Heart right ventricle (tissue), 16 donors: ENCODE measurements at regions not wholly inside any gene's neighbourhood (a gene's known extent, or its start where the extent isn't known, plus 50 kb on each side); places are given as distances from the start of the nearest gene placed in this dataset.

Experiments
- ATAC-seq, 8 donors: fragments of 200-7000 bp; cut with Tn5 transposase; one replicate each; pipeline ENCODE4 v1.9.1; 2020; ENCODE audit warnings: mild to moderate bottlenecking in 8 of 8, moderate library complexity in 8 of 8, moderate number of reproducible peaks in 1 of 8
- DNase-seq, 2 donors: peaks; one replicate each; pipeline ENCODE4 v3.0.0-alpha.2; 2020
- H3K27ac ChIP-seq, 10 donors: fragments of 200-600 bp; sonication (generic) in 2 of 10; one replicate each; pipeline versions ENCODE4 v1.5.0 to v1.8.0; 2020 to 2022; ENCODE audit warnings: mild to moderate bottlenecking in 3 of 10
- H3K27me3 ChIP-seq, 7 donors: fragments of 200-600 bp; one replicate each; pipeline ENCODE4 v1.8.0; 2021 to 2022; ENCODE audit warnings: mild to moderate bottlenecking in 2 of 7
- H3K36me3 ChIP-seq, 9 donors: fragments of 200-600 bp; sonication (generic) in 1 of 9; one replicate each; pipeline versions ENCODE4 v1.5.0 to v1.8.0; 2020 to 2022; ENCODE audit warnings: mild to moderate bottlenecking in 2 of 9
- H3K4me1 ChIP-seq, 9 donors: fragments of 200-600 bp; sonication (generic) in 1 of 9; one replicate each; pipeline versions ENCODE4 v1.5.0 to v1.8.0; 2020 to 2022; ENCODE audit warnings: mild to moderate bottlenecking in 4 of 9
- H3K4me3 ChIP-seq, 10 donors: fragments of 200-600 bp; sonication (generic) in 2 of 10; one replicate each; pipeline versions ENCODE4 v1.5.0 to v1.8.0; 2020 to 2022; ENCODE audit warnings: mild to moderate bottlenecking in 7 of 10, moderate library complexity in 2 of 10
- H3K9me3 ChIP-seq, 11 donors: fragments of 200-600 bp in 10 of 11; sonication (generic) in 2 of 11; one replicate each; pipeline versions ENCODE4 v1.5.0 to v1.8.0; 2013 to 2022; ENCODE audit warnings: mild to moderate bottlenecking in 2 of 11, control low read depth in 1 of 11, moderate library complexity in 1 of 11
- WGBS, 2 donors: extraction: QIAGEN DNeasy Blood & Tissue Kit; methylation state at CpG; one replicate each; pipeline ENCODE4 v1.1.7; 2013; ENCODE audit warnings: inconsistent platforms in 1 of 2; 5-methylcytosine and 5-hydroxymethylcytosine counted together
- intact Hi-C, 10 donors: fragments of 100-400 bp; cut with DNase I; formaldehyde crosslinking; loops; one replicate each; pipeline versions ENCODE4 v1.11.1 to v1.14.2; 2022
- TF ChIP-seq, protein P1 (sequence below), 9 donors: fragments of 200-600 bp; sonication (generic) in 2 of 9; IDR thresholded peaks; one replicate each; pipeline versions ENCODE4 v1.5.0 to v1.8.0; 2021 to 2022; ENCODE audit warnings: antibody characterized with exemption in 9 of 9, mild to moderate bottlenecking in 5 of 9, moderate library complexity in 1 of 9
- donor health status: Arrhythmogenic right ventricular cardiomyopathy.
- donor health status: ischemic (EF 13 %, LVEDD 7.1; RV severe dilation, severe dysfunction).
- donor health status: healthy with polysubstance abuse.
- donor health status: DM: no; HTN: yes; CAD: no.
- donor health status: DM: no; HTN: no; CAD: no.
- donor health status: ischemic (EF 25% LVEDD 6.9; RV normal size, moderate dysfunction).
- donor health status: ischemic (EF 25% LVEDD 5.7; RV mildly dilated, moderate dysfunction).
- donor health status: healthy.
- donor health status: DM: yes; HTN: yes; CAD: no.
- donor health status: Ischemic cardiomyopathy.
- donor health status: ischemic (EF 35%, LVEDD 5.7; RV mildly dilated, moderate dysfunction).
- donor health status: nonischemic (EF 11% LVEDD 7.7; RV severe dilation, severe dysfunction).
- donor health status: DM: yes; HTN: yes; CAD: no.
- donor health status: PGD.
- donor health status: ischemic (EF 29% LVEDD 5.4; RV normal size, mild dysfunction).
- donor health status: nonischemic (EF 23%, LVEDD 6.1; RV moderate dilation, normal function).

DNA sequence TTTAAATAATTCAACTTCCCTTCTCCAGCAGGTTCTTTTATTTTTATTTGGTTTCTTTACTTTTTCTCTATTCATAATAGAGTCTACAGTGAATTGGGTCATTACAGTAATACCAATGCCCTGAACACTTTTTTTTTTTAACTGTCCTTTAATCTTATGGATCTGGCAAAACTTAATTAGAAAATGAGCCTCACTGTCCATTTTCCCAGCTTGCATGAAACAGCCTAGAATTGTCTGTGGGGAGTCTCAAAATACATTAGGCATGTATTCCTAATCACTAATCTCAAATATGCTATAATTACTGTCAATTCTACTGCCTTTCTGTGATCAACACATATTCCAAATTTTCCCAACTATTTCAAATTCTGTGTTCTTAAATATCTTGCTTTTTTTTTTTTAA is 406.8 kb downstream of the ANXA1 start:
- intact Hi-C loops: no loop called here
- Histone ChIP-seq H3K4me1 (no peaks in the 10 kb centered on the region), H3K9me3 (peaks cover 0 to 9% (median 0%) of the 10 kb centered on the region in 11 donors), H3K36me3 (no peaks in the 10 kb centered on the region), H3K4me3 (no peak overlapping the region), H3K27ac (no peak overlapping the region), H3K27me3 (no peaks in the 10 kb centered on the region)
- ATAC-seq (no peak), DNase-seq (no peak)
- TF ChIP-seq, protein P1, sequence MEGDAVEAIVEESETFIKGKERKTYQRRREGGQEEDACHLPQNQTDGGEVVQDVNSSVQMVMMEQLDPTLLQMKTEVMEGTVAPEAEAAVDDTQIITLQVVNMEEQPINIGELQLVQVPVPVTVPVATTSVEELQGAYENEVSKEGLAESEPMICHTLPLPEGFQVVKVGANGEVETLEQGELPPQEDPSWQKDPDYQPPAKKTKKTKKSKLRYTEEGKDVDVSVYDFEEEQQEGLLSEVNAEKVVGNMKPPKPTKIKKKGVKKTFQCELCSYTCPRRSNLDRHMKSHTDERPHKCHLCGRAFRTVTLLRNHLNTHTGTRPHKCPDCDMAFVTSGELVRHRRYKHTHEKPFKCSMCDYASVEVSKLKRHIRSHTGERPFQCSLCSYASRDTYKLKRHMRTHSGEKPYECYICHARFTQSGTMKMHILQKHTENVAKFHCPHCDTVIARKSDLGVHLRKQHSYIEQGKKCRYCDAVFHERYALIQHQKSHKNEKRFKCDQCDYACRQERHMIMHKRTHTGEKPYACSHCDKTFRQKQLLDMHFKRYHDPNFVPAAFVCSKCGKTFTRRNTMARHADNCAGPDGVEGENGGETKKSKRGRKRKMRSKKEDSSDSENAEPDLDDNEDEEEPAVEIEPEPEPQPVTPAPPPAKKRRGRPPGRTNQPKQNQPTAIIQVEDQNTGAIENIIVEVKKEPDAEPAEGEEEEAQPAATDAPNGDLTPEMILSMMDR (IDR thresholded peaks at IDR 0.05): no peak

DNA sequence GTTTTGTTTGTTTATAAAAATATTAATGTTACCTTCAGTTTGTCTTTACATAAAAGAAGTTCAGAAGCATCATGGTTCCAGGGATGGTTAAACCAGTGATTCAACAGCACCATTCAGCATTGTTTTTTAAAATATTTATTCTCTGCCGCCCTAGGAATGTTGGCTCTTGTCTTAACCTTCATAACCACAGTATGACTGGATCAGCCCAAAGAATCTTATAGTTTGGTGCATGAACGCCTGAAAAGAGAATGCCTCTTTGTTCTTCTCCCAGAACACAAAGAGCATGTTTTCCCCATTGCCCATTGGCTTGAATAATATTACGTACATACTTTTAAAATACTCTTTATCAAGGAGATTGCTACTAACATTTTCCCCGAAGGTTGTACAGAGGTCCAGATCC is 413.4 kb downstream of the ANXA1 start:
- 76 to 80% methylated on average over 4 of the region's 4 CpGs for WGBS, 2 donors
- TF ChIP-seq, protein P1 (IDR thresholded peaks at IDR 0.05): no peak
- Histone ChIP-seq H3K27ac (no peak overlapping the region), H3K27me3 (no peaks in the 10 kb centered on the region), H3K4me1 (no peaks in the 10 kb centered on the region), H3K36me3 (no peaks in the 10 kb centered on the region), H3K9me3 (peaks cover 0 to 16% (median 0%) of the 10 kb centered on the region in 11 donors), H3K4me3 (no peak overlapping the region)
- DNase-seq: no peak
- intact Hi-C loops: loop anchor here in 6 of 10 donors (5.0 to 10.0 kb wide), 4 partner anchors 293 to 360 kb away; no protein-coding TSS in a partner anchor
- no peak for ATAC-seq

DNA sequence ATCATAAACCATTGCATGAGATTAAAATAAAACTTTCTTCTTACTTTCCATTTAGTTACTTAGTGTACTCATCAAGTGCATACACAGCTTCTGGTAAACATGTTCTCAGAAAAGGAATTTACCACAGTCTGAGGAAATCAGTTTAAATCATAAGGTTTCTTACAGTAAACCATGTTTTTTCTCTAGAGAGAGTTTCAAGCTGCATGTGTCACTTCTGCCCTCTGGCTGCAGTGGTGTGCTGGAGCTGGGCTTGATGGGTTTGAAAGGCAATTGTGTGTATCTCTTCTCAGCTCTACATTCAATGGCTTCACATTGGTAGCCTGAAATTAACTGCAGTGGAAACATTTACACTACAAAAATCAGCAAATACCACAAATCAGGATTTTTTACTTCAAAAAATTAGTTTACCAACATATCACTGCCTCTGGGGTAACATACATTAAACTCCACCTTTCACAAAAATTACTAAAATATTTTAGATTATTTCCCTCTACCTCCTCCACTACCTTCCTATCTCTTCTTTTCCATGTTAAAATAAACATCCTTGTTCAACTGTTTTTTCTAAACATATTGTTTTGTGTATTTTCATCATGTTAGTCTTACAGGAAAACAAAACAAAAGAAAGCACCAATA is 414.3 kb downstream of the ANXA1 start:
- intact Hi-C loops: loop anchor here in 9 of 10 donors (2.0 to 10.0 kb wide), 6 partner anchors 294 to 361 kb away; no protein-coding TSS in a partner anchor
- TF ChIP-seq, protein P1 (IDR thresholded peaks at IDR 0.05): peak; percentile 13 to 68 (median 52)
- Histone ChIP-seq H3K36me3 (no peaks in the 10 kb centered on the region), H3K27me3 (no peaks in the 10 kb centered on the region), H3K9me3 (peaks cover 0 to 16% (median 0%) of the 10 kb centered on the region in 11 donors), H3K27ac (no peak overlapping the region), H3K4me1 (no peaks in the 10 kb centered on the region), H3K4me3 (no peak overlapping the region)
- ATAC-seq (peak in 2 of 8 donors; percentile 33 to 55), DNase-seq (peak in 1 of 2 donors; percentile 14)

DNA sequence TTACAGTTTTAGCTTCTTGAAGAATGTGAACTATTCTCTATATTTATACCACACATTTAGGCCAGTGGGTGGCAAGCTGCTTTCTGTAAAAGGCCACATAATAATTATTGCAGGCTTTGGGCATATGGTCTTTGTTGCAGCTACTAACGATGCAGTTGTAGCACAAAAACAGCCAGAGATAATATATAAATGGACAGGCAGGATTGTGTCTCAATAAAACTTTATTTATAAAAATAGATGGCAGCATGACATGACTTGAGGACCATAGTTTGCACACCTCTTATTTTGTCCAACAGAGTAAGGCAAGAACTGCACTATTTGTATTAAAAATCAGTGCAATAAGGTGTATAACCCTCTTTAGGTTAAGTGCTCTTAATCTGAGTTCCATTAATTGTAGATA is 415.0 kb downstream of the ANXA1 start:
- H3K4me3 ChIP-seq: no peak overlapping the region
- no peaks in the 10 kb centered on the region for H3K27me3 ChIP-seq
- TF ChIP-seq, protein P1 (IDR thresholded peaks at IDR 0.05): no peak
- intact Hi-C loops: loop anchor here in 9 of 10 donors (2.0 to 10.0 kb wide), 6 partner anchors 294 to 362 kb away; no protein-coding TSS in a partner anchor
- peaks cover 0 to 16% (median 0%) of the 10 kb centered on the region in 11 donors for H3K9me3 ChIP-seq
- no peak for DNase-seq
- H3K4me1 ChIP-seq: no peaks in the 10 kb centered on the region
- no peaks in the 10 kb centered on the region for H3K36me3 ChIP-seq
- no peak overlapping the region for H3K27ac ChIP-seq
- 67 to 92% methylated on average over 1 of the region's 1 CpG for WGBS, 2 donors
- no peak for ATAC-seq
